Fibroblast of villous mesenchyme (primary cell): ENCODE measurements at regions not wholly inside any gene's neighbourhood (a gene's known extent, or its start where the extent isn't known, plus 50 kb on each side); places are given as distances from the start of the nearest gene placed in this dataset.

Source experiments
- DNase-seq: peaks from one replicate; pipeline ENCODE4 v3.0.0-alpha.2; 2010; ENCODE audit warnings: low read depth
- H3K4me3 ChIP-seq: 2 replicates; pipeline ENCODE4 v1.5.1; 2011; ENCODE audit warnings: low read depth, mild to moderate bottlenecking, low read length
- TF ChIP-seq, protein P1 (sequence below): IDR thresholded peaks from 2 replicates; pipeline ENCODE4 v1.5.1; 2012; ENCODE audit warnings: low read depth, mild to moderate bottlenecking, low read length; ENCODE audit not compliant: insufficient read depth

DNA sequence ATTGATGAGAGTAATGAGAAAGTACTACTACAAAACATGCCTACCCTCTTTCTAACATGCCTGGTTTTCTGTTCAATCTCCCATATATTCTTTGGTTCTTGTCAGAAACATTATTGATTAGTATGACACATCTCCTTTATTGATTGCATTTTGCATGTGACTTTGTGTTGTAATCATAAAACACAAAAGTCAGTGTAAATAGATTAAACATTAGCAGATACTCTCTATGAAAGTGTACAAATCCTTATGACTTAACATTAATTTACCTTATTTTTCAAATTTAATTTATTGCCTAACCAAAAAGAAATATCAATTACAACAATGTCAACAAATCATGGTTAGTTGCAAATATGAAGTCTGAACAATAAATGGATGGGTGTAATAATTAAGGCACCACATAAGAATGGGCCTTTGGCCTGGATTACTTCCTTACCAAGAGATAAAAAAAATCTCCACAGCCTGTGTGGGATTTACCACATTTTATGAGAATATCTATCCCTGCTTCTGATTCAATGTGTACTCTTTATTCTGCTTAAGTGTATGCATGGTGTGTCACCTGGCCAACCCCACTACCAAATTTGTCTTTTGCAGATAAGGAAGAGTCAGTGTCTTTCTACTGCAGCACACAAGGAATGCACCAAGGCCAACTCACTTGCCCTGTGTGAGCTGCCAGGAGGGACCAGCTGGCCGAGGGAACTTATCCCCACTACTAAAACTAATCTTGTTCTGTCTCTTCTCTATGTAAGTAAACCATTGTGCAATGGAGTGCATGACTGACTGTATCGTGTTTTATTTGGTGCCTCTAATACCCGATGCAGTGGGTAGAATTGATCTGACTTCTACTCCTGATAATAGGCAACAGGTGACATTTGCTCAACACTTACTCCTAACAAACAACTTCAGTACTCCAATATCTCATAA, 1001.9 kb upstream of the CDH10 start:
- TF ChIP-seq, protein P1, sequence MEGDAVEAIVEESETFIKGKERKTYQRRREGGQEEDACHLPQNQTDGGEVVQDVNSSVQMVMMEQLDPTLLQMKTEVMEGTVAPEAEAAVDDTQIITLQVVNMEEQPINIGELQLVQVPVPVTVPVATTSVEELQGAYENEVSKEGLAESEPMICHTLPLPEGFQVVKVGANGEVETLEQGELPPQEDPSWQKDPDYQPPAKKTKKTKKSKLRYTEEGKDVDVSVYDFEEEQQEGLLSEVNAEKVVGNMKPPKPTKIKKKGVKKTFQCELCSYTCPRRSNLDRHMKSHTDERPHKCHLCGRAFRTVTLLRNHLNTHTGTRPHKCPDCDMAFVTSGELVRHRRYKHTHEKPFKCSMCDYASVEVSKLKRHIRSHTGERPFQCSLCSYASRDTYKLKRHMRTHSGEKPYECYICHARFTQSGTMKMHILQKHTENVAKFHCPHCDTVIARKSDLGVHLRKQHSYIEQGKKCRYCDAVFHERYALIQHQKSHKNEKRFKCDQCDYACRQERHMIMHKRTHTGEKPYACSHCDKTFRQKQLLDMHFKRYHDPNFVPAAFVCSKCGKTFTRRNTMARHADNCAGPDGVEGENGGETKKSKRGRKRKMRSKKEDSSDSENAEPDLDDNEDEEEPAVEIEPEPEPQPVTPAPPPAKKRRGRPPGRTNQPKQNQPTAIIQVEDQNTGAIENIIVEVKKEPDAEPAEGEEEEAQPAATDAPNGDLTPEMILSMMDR, result no peak

DNA sequence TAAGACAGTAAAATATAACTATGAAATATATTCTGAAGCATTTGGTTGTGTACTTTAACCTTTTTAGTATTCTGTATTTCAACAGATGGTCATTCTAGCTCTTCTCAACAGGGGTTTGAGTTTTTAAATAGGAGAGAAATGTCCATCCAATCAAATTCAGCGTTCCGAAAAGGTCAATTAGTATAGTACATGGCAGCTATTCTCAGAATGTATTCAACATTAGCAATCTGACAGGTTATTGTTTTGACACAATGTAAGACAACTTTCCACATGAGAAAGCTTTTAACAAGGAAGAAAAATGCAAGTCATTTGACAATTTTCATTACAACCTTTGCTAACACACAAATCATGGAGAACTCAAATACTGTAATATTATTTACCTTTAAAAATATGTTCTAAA, 996.3 kb upstream of the CDH10 start:
- TF ChIP-seq, protein P1, result no peak
- H3K4me3 ChIP-seq, result no peak overlapping the region
- no peak for DNase-seq

More for the DNA sequence above, 1001.9 kb upstream of the CDH10 start:
- no peak overlapping the region for H3K4me3 ChIP-seq
- DNase-seq, result no peak

DNA sequence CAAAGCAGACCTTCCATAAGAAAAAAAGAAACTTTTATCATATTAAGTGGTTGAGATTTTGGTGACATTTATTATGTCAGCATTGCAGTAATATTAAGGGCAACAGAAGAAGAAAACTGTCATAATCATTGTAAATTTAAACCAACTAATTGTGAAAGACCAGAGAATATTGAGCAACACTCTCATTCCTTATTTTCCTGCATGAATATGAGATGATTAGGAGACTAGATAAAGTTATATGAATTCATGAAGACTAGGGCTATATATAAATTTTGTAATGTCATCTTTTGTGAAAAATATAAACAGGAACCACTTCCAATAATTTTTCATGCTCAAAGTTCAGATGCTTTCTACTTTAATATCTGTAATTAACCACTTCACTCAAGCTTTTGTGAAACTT, 974.5 kb upstream of the CDH10 start:
- no peak overlapping the region for H3K4me3 ChIP-seq
- DNase-seq, result no peak
- TF ChIP-seq, protein P1, result no peak

DNA sequence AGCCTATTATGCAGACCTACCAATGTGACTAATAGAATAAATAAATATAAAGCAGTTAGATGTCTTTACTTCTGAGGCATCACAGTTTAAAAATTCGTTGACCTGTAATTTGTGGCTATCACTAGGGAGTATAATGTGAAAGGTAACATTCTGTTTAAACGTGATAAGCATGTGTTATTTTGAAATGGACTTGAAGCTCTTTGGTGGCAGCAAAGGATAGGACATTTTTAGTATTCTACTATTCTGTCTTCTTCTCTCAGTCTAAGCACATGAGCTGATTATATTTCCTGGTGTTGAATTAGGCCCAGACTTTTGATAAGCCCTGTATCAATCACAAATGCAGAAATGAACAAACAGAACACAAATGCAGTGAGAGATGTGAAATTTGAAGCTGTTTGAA, 974.0 kb upstream of the CDH10 start:
- H3K4me3 ChIP-seq, result no peak overlapping the region
- TF ChIP-seq, protein P1, result no peak
- DNase-seq, result no peak

DNA sequence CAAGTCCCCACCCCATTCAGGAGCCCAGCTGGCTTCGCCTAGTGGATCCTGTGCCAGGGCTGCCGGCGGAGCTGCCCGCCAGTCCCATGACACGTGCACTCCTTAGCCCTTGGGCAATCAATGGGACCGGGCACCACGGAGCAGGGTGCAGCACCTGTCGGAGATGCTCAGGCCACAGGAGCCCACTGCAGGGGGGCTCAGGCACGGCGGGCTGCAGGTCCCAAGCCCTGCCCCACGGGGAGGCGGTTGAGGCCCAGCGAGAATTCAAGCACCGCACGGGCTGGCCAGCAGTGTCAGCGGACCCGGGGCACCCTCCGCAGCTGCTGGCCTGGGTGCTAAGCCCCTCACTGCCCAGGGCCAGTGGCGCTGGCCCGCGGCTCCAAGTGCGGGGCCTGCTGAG, 969.7 kb upstream of the CDH10 start:
- no peak overlapping the region for H3K4me3 ChIP-seq
- DNase-seq, result no peak
- TF ChIP-seq, protein P1, result no peak

DNA sequence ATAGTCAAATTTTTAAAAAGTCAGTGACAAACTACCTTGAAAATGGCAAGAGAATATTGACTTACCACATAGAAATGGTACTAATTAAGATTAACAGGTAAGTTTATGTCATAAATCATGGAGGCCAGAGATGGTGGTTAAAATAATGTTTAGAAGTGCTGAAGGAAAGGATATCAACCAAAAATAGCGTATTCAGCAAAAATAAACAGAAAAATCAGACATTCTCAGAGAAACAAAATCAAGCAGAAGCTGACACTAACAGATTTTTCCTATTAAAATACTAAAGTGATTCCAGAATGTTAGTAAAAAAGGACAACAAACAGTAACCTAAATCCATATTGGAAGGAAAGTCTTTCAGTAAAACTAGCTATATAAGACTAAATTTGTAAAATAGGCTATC, 959.9 kb upstream of the CDH10 start:
- DNase-seq, result no peak
- TF ChIP-seq, protein P1, result no peak
- no peak overlapping the region for H3K4me3 ChIP-seq

DNA sequence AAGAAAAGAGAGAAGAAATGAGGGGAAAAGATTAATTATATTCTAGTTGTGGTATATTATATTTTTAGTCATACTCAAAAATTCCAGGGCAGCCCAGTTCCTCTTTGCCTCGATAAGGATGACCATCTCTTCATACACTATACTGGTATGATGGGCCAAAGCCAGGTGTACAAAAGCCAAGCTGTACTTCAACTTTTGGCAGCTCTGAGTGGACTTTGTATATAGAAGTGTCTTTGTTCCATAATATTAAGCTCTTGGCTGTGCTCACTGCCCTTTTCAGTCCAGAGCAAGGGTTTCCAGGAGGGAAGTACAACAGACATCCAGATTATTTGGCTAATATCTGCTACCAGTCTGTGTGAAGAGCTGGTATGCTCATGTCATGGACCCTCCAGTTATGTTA, 934.3 kb upstream of the CDH10 start:
- TF ChIP-seq, protein P1, result no peak
- no peak overlapping the region for H3K4me3 ChIP-seq
- no peak for DNase-seq
